HUES64 (cell line): ENCODE measurements at regions not wholly inside any gene's neighbourhood (a gene's known extent, or its start where the extent isn't known, plus 50 kb on each side); places are given as distances from the start of the nearest gene placed in this dataset.
A peak's percentile ranks its signal among the peaks of the same experiment; 100 is the strongest.
"Not testable (repeated sequence)": the region's sequence is repeated elsewhere in the genome, so short reads cannot be mapped to it uniquely, and the experiment has no call there.

ENCODE experiments used
- H3K27ac ChIP-seq: 2 replicates; pipeline ENCODE4 v1.7.0; 2013; ENCODE audit warnings: low read depth, low read length, inconsistent platforms
- H3K27me3 ChIP-seq: 2 replicates; pipeline ENCODE4 v1.6.1; 2013; ENCODE audit warnings: mild to moderate bottlenecking, low read length; ENCODE audit not compliant: insufficient read depth
- H3K36me3 ChIP-seq: 2 replicates; pipeline ENCODE4 v1.6.1; 2013; ENCODE audit warnings: mild to moderate bottlenecking, low read length; ENCODE audit not compliant: insufficient read depth
- H3K4me1 ChIP-seq: 2 replicates; pipeline ENCODE4 v1.6.1; 2013; ENCODE audit warnings: mild to moderate bottlenecking, low read length, moderate library complexity; ENCODE audit not compliant: insufficient read depth
- H3K4me3 ChIP-seq: 2 replicates; pipeline ENCODE4 v1.5.1; 2013; ENCODE audit warnings: mild to moderate bottlenecking, low read length, moderate library complexity
- H3K9ac ChIP-seq: 2 replicates; pipeline ENCODE4 v1.6.1; 2013; ENCODE audit warnings: mild to moderate bottlenecking, low read depth, low read length
- H3K9me3 ChIP-seq: 2 replicates; pipeline ENCODE4 v1.6.1; 2013; ENCODE audit warnings: low read depth, low read length; ENCODE audit not compliant: insufficient read depth
- WGBS: fragments of 150-250, 120-280 bp; methylation state at CpG from one replicate; pipeline ENCODE4 v1.1.7; 2013; ENCODE audit warnings: missing lambda C conversion rate; 5-methylcytosine and 5-hydroxymethylcytosine counted together

DNA sequence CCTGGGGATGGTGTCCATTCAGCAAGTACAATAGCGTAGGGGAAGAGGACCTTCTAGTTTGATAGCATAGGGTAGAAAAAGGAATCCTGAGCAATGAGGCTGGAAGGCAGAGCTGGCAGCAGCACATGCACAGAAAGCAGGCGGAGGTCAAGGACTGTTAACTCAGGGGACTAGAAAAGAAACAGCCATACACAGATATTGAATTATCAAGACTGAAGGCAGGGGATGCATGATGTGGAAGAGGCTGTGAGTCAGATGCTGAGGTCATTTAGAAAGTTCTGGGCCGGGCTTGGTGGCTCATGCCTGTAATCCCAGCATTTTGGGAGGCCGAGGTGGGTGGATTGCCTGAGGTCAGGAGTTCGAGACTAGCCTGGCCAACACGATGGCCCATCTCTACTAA lies 65.6 kb downstream of the OPTC start:
- no peaks in the 10 kb centered on the region for H3K9me3 ChIP-seq
- no peaks in the 10 kb centered on the region for H3K36me3 ChIP-seq
- H3K27ac ChIP-seq = no peak overlapping the region
- WGBS = 94% methylated on average over 6 of the region's 6 CpGs
- no peaks in the 10 kb centered on the region for H3K27me3 ChIP-seq
- no peak overlapping the region for H3K4me3 ChIP-seq
- no peak overlapping the region for H3K9ac ChIP-seq
- H3K4me1 ChIP-seq = peaks cover 34% of the 10 kb centered on the region

DNA sequence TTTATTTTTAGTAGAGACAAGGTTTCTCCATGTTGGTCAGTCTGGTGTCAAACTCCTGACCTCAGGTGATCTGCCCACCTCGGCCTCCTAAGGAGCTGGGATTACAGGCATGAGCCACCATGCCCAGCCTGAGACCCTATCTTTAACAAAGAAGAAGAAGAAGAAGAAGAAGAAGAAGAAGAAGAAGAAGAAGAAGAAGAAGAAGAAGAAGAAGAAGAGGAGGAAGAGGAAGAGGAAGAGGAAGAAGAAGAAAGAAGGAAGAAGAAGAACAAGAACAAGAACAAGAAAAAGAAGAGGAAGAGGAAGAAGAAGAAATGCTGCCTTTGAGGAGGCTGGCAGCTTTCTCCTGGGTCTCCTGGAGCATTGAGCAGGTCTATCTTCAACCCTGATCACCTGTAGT lies 64.9 kb upstream of the ATP2B4 start:
- WGBS = 100% methylated on average over 1 of the region's 1 CpG
- peaks cover 18% of the 10 kb centered on the region for H3K4me1 ChIP-seq
- H3K27ac ChIP-seq, H3K4me3 ChIP-seq, H3K27me3 ChIP-seq, H3K36me3 ChIP-seq, H3K9me3 ChIP-seq, H3K9ac ChIP-seq: not testable (repeated sequence)

GRCh38 chr1:203563291-203563690 lies 63.3 kb upstream of the ATP2B4 start:
- Histone ChIP-seq H3K36me3 (no peaks in the 10 kb centered on the region), H3K4me3 (no peak overlapping the region), H3K27ac (no peak overlapping the region), H3K4me1 (peaks cover 9% of the 10 kb centered on the region; the same call in 1 of the 2 replicates), H3K9ac (no peak overlapping the region), H3K27me3 (no peaks in the 10 kb centered on the region), H3K9me3 (no peaks in the 10 kb centered on the region)
- 71% methylated on average over 2 of the region's 2 CpGs for WGBS

DNA sequence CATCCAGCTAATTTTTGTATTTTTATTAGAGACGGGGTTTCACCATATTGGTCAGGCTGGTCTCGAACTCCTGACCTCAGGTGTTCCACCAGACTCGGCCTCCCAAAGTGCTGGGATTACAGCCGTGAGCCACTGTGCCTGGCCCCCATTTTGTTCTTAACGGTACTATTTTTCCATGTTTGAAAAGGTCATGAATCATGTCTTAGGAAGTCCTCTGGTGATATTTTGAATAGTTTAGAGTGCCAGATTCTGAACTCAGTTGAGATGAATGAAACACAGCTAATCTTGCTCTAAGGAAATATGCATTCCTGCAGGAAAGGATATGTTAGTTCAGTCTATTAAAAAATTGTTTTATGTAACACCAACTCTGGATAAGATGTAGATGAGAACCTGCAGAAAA lies 62.6 kb upstream of the ATP2B4 start:
- H3K9ac ChIP-seq = no peak overlapping the region
- 96% methylated on average over 5 of the region's 5 CpGs for WGBS
- peaks cover 5% of the 10 kb centered on the region; the same call in 1 of the 2 replicates for H3K4me1 ChIP-seq
- H3K27me3 ChIP-seq = no peaks in the 10 kb centered on the region
- H3K36me3 ChIP-seq = no peaks in the 10 kb centered on the region
- no peaks in the 10 kb centered on the region for H3K9me3 ChIP-seq
- H3K27ac ChIP-seq = no peak overlapping the region
- no peak overlapping the region for H3K4me3 ChIP-seq

DNA sequence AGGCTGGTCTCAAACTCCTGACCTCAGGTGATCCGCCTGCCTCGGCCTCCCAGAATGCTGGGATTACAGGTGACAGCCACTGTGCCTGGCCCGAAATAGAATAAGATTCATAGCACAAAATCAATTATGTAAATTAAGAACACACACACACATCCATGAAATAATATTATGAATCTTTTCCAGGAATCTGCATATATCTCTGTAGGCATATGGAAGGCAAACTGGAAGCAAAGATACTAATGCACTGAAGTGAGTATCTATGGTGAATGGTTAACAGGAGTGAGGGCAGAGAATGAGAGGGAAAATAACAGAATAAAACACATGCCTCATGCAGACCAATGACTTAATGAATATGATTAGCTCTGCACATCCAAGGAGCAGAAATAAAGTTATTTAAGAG lies 61.6 kb upstream of the ATP2B4 start:
- Histone ChIP-seq H3K36me3 (no peaks in the 10 kb centered on the region), H3K4me1 (0 out of 2 replicates have a peak, but pooled peaks cover 2% of the 10 kb centered on the region), H3K9me3 (no peaks in the 10 kb centered on the region), H3K9ac (no peak overlapping the region), H3K4me3 (no peak overlapping the region), H3K27me3 (no peaks in the 10 kb centered on the region), H3K27ac (no peak overlapping the region)
- 87% methylated on average over 3 of the region's 3 CpGs for WGBS

DNA sequence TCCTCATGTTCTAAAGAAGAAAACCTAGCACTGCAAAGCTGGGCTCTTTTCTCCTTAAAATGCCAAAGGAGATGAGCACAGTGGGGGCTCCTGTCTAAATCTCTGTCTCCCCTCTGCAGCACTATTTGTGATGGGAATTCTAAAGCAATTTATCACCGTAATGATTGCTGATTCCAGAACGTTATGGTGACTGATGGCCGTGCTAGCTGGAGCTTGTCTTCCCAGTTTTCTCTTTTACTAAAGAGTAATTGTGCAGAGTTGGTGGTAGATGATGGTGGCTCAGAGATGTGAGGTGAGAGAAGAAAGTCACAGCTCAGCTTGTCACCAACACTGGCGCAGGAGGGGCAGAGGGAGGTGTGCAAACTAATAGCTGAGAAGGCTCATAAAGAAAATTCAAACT lies 60.7 kb upstream of the ATP2B4 start:
- 57% methylated on average over 4 of the region's 4 CpGs for WGBS
- Histone ChIP-seq H3K4me1 (0 out of 2 replicates have a peak, but pooled peaks cover 2% of the 10 kb centered on the region), H3K9me3 (no peaks in the 10 kb centered on the region), H3K4me3 (no peak overlapping the region), H3K27ac (no peak overlapping the region), H3K27me3 (no peaks in the 10 kb centered on the region), H3K9ac (no peak overlapping the region), H3K36me3 (no peaks in the 10 kb centered on the region)

- not testable (repeated sequence) for H3K9ac ChIP-seq, H3K4me3 ChIP-seq
- 95% methylated on average over 11 of the region's 11 CpGs for WGBS
Observed at GRCh38 chr1:203566966-203567365, 59.7 kb upstream of the ATP2B4 start.

GRCh38 chr1:203567596-203567995 lies 59.0 kb upstream of the ATP2B4 start:
- Histone ChIP-seq H3K27ac (no peak overlapping the region), H3K4me3 (no peak overlapping the region), H3K9ac (no peak overlapping the region), H3K9me3 (no peaks in the 10 kb centered on the region), H3K27me3 (no peaks in the 10 kb centered on the region), H3K4me1 (peaks cover 7% of the 10 kb centered on the region), H3K36me3 (no peaks in the 10 kb centered on the region)
- WGBS = 96% methylated on average over 5 of the region's 5 CpGs

More at GRCh38 chr1:203566966-203567365, 59.7 kb upstream of the ATP2B4 start:
- not testable (repeated sequence) for H3K9me3 ChIP-seq, H3K27ac ChIP-seq, H3K4me1 ChIP-seq, H3K36me3 ChIP-seq, H3K27me3 ChIP-seq

- H3K27ac ChIP-seq = no peak overlapping the region
- H3K4me3 ChIP-seq = no peak overlapping the region
- H3K9ac ChIP-seq = no peak overlapping the region
- H3K9me3 ChIP-seq = no peaks in the 10 kb centered on the region
- no peaks in the 10 kb centered on the region for H3K27me3 ChIP-seq
- WGBS = 86% methylated on average over 12 of the region's 12 CpGs
- no peaks in the 10 kb centered on the region for H3K36me3 ChIP-seq
- H3K4me1 ChIP-seq = peaks cover 7% of the 10 kb centered on the region
Observed at GRCh38 chr1:203569490-203570318, 56.9 kb upstream of the ATP2B4 start.

- no peaks in the 10 kb centered on the region for H3K27me3 ChIP-seq
- no peaks in the 10 kb centered on the region for H3K9me3 ChIP-seq
- WGBS = 84% methylated on average over 3 of the region's 3 CpGs
- H3K36me3 ChIP-seq = no peaks in the 10 kb centered on the region
- H3K4me1 ChIP-seq = peaks cover 7% of the 10 kb centered on the region
- no peak overlapping the region for H3K4me3 ChIP-seq
- no peak overlapping the region for H3K9ac ChIP-seq
- H3K27ac ChIP-seq = no peak overlapping the region
Observed at GRCh38 chr1:203570805-203571204, 55.8 kb upstream of the ATP2B4 start.

DNA sequence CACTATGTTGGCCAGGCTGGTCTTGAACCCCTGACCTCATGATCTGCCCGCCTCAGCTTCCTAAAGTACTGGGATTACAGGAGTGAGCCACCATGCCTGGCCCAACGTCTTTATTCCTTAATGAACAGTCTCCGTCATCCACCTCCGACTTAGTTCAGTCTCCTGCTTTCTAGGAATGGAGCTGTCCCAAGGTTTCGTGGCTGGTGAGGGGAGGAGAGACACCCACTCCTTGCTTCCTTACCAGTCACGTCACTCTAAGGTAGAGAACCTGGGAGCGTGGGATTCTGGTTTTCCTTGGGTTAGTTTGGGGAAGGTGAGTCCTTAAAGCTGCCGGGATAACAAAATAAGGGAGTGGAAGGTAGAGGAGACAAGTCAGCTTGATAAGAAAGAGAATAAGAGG lies 55.0 kb upstream of the ATP2B4 start:
- 84% methylated on average over 8 of the region's 8 CpGs for WGBS
- no peaks in the 10 kb centered on the region for H3K9me3 ChIP-seq
- no peaks in the 10 kb centered on the region for H3K36me3 ChIP-seq
- H3K4me3 ChIP-seq = no peak overlapping the region
- H3K27ac ChIP-seq = peak overlapping the region; percentile 26; the same call in 1 of the 2 replicates
- peaks cover 5% of the 10 kb centered on the region for H3K4me1 ChIP-seq
- H3K27me3 ChIP-seq = no peaks in the 10 kb centered on the region
- no peak overlapping the region for H3K9ac ChIP-seq
